KG1 (cell line): ENCODE measurements at regions not wholly inside any gene's neighbourhood (a gene's known extent, or its start where the extent isn't known, plus 50 kb on each side); places are given as distances from the start of the nearest gene placed in this dataset.
"Not testable (repeated sequence)": the region's sequence is repeated elsewhere in the genome, so short reads cannot be mapped to it uniquely, and the experiment has no call there.

Experiments used
- DNase-seq: peaks from one replicate; lab custom pipeline; 2025; lab: John Stamatoyannopoulos, UW

GRCh38 chr3:145176907-145177306 lies 984.1 kb downstream of the PLOD2 start:
- no peak for DNase-seq

- no peak for DNase-seq
Observed at GRCh38 chr3:145177828-145178227, 983.2 kb downstream of the PLOD2 start.

DNA sequence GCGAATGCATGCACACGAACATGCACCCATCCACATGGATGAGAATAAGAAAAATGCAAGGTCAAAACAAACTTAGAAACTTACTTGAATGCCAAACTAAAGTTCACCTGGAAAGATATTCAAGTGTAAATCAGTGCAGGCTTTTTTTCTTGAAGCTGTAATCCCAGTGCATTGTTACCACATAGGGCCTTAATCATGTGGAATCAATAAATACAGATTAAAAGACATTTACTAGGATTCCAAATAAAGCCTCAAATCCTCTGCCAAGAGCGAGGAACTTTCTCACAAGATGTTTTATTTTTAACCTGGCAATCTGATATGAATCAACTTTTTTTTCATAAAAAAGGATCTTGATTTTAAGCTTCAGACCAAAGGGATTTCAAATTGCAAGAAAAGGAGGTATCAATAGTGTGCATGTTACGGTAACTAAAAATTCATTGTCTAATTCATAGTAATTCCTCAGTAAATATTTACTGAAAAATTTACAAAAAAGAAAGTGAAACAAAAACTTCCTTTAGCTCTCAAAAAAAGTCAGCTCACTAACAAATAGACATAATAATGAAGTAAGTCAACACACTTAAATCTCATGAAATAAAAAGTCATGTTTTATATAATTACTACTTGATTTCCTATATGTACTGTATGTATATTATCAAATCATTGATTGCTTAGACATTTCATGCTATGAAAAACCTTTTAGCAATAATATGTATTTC lies 978.6 kb downstream of the PLOD2 start:
- no peak for DNase-seq

DNA sequence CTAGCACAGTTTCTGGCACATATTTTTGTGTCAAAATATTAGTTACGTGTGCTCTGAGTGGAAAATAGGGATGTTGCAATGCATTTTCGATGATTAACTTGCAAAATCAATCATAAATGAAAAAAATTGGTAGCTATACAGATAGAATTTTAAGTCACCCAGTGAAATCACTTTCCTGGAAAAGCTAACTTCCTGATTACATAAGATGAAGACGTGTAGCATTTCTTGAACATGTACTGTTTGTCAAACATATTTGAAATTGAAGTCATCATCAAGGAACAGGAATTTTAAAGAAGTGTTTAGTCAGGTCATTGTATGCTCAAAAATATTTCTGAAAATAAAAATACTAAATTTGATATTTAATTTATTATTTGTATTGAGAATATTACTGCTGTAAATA lies 977.7 kb downstream of the PLOD2 start:
- DNase-seq, result no peak

- DNase-seq, result no peak
Observed at GRCh38 chr3:145188079-145188770, 972.8 kb downstream of the PLOD2 start.

DNA sequence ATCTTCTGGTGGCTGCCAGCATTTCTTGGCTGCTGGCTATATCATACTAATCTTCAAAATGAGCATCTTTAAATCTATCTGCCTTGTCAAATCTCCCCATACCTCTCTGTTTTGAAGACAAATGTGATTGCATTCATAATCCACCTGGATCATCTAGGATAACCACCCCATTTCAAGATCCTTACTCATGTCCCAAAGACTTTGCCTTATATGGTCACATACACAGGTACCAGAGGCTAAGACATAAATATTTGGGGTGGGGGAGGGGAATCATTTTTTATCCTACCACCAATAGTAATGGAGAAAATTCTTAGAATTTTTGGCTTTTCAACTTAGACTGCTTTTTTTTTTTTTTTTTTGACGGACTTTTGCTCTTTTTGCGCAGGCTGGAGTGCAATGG lies 970.8 kb downstream of the PLOD2 start:
- DNase-seq, result no peak

DNA sequence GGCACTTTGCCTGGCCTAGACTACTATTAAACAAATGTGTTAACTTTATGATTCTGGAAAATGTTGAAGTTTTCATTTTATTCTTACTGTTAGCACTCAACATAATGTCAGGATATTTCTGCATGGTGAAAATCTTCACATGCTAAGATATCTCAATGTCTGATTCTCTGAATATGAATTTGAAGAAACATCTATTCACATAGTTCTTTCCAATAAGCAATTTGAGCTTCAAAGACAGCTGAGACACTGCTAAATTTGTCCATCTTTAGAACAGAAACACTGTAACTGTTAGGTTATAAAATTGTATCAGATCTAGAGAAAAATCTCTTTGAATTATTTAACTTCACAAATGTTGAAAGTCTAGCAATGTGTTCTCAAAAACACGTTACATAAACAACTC lies 970.2 kb downstream of the PLOD2 start:
- DNase-seq, result no peak

DNA sequence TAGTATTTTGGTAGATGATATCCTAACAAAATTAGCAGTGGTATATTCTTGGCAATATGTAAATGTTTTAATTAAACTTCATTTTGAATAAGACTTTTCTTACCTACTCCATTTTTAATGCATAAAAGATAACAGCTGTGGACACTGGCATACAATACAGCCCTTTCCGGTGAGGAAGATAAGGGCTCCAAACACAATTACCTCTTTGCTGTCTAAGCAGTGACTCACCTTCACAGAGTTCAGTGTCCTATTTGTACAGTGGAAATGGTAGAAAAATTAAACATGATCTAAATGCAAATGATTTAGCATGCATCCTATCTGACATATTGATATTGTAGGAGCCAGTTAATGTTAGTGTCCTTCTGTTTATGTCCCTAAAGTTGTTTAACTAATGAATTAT lies 969.4 kb downstream of the PLOD2 start:
- DNase-seq, result no peak

DNA sequence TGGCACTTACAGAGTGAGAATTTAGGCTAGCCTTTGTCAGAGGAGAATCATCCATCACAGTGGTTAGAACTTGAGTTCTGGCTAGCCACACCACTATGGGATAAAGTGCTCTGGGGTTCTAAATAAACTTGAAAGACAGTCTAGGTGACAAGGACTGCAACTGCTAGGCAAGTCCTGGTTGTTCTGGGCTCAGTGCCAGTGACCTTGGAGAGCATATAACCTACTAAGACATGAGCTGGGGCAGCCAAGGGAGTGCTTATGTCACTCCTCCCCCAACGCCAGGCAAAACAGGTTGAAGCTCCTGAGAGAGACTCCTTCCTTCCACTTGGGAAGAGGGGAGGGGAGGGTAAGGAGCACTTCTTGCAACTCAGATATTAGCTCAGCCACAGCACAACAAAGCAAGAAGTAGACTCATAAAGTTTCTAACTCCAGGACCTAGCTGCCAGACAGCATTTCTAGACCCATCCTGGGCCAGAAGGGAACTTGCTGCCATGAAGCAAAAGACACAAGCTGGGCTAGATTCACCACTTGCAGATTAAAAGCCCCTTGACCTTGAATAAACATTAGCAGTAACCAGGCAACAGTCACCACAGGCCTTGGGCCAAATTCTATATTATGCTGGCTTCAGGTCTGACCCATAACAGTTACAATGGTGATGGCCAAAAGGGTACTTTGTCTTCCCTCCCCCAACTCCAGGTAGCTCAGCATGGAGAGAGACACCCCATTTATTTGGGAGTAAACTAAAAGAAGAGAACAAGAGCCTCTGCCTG lies 963.7 kb downstream of the PLOD2 start:
- DNase-seq, result no peak

DNA sequence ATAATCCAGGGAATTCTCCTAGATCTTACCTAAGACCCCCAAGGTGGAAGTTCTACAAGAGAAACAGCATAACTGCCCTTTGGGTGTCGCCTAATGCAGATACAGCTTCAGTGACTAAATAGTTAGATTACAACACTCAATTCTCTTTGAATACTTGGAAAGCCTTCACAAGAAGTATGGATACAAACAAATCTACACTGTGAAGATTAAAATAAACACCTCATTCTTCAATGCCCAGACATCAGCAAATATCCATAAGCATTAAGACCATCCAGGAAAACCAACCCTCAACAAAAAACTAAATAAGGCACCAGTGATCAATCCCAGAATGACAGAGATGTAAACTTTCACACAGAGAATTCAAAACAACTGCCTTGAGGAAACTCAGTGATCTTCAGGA lies 963.2 kb downstream of the PLOD2 start:
- no peak for DNase-seq

- DNase-seq, result no peak
Observed at GRCh38 chr3:145209561-145209960, 951.4 kb downstream of the PLOD2 start.

GRCh38 chr3:145219355-145220235 lies 941.4 kb downstream of the PLOD2 start:
- DNase-seq, result no peak

GRCh38 chr3:145224886-145225285 lies 936.1 kb downstream of the PLOD2 start:
- no peak for DNase-seq

DNA sequence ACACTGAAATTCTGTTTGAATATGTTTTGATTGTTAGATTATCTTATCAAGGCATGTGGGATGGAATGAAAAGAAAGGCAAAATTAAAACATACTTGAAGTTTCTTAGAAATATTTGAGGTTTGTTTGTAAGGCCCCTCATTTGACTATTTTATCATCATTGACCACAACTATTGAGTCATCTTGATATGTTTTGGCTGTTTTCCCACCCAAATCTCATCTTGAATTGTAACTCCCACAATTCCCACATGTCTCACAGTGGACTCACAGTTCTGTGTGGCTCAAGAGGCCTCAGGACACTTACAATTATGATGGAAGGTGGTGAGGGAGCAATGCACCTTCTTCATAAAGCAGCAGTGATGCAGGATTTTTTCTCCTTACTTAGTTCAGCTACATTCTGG lies 917.1 kb downstream of the PLOD2 start:
- DNase-seq, result no peak

DNA sequence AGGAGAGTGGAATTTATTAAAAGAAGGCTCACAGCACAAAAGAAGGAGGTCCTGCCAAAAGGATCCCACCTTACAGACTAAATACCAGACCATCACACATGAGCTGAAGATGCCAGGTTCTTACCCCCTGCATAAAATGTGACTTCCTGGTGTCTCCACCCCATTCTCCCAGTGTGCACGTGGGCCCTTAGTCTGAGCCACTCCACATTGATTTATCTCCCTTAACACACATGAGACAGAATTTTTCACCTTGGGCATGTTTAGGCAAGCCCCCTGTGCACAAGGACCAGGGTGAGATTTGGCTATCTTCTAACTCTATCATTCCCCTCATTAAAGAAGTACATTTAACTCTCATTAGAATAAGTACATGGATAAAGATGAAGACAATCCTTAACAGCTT lies 916.7 kb downstream of the PLOD2 start:
- DNase-seq, result no peak

DNA sequence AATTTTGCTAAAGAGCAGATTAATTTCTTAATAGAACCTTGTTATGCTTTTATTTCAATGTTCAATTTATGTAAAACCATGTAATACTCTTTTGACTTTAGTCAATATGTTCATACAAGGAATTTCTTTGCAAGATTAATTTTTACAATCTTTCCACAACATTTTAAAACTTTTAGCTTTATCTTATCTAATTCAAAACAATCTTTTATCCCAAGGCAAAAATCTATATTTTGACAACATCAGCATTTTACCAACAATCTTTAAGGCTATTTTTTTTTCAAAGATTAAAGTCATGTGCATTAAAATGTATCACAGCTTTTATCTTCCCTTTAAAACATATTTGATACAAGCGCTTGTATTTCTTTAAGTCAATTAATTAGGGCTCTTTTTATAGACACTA lies 914.7 kb downstream of the PLOD2 start:
- DNase-seq, result no peak

DNA sequence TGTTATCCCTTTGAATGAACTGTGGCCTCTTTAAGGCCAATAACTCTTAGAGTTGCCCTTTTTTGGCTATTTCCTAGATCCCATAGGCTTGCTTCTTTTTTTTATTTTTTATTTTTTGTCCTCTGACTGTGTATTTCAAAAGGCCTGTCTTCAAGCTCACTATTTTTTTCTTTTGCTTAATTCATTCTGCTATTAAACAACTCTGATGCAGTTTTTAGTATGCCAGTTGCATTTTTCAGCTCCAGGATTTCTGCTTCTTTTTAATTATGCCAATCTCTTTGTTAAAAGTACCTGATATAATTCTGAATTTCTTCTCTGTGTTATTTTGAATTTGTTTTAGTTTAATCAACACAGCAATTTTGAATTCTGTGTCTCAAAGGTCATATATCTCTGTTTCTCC lies 912.1 kb downstream of the PLOD2 start:
- no peak for DNase-seq

- no peak for DNase-seq
Observed at GRCh38 chr3:145251311-145251710, 909.7 kb downstream of the PLOD2 start.

DNA sequence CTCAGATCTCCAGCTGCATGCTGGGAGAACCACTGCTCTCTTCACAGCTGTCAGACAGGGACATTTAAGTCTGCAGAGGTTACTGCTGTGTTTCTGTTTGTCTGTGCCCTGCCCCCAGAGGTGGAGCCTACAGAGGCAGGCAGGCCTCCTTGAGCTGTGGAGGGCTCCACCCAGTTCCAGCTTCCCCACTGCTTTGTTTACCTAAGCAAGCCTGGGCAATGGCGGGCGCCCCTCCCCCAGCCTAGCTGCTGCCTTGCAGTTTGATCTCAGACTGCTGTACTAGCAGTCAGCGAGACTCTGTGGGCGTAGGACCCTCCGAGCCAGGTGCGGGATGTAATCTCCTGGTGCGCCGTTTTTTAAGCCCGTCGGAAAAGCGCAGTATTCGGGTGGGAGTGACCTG lies 903.0 kb downstream of the PLOD2 start:
- DNase-seq, result not testable (repeated sequence)

DNA sequence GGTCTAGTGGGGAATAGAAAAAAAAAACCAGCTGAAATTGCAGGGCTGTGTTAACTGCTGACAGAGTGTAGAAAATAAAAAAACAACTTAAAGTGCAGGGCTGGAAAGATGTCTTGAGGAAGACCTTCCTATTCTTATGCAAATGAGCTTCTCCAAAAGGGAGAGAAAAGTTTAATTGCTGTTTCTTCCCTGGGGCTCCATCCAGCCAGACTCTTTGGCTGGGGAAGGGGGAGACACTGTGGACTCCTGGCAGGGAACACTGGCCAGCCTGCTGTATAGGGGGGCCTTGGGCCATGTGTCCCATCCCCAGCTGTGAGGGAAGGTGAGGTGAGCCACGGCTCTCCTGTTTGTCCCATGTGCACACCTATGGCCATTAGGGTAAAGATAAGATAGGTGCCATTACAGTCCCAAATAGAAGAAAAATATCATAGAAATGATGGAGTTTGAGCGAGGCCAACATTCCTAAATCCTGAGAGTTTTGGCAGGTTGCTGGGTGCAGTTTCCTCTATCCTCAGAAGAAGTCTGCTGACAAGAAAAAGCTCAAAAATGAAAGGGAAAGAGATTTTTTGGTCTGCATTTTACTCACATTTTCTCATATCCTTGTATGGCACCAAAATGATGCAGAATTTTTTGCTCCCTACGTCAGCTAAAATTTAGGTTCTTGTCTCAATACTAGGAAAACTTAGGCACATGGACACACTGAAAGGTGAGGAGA lies 901.7 kb downstream of the PLOD2 start:
- no peak for DNase-seq

- DNase-seq, result not testable (repeated sequence)
Observed at GRCh38 chr3:145263458-145263857, 897.5 kb downstream of the PLOD2 start.
